Testis (tissue), 2 donors: ENCODE measurements at regions not wholly inside any gene's neighbourhood (a gene's known extent, or its start where the extent isn't known, plus 50 kb on each side); places are given as distances from the start of the nearest gene placed in this dataset.

Experiments
- DNase-seq: peaks from one replicate; pipeline ENCODE4 v3.0.0-alpha.2; 2019
- H3K27ac ChIP-seq, 2 donors: fragments of 200-600 bp; sonication (generic); one replicate each; pipeline ENCODE4 v1.5.1; 2019
- H3K27me3 ChIP-seq: fragments of 200-600 bp; sonication (generic); one replicate; pipeline ENCODE4 v1.5.1; 2019
- H3K36me3 ChIP-seq: fragments of 200-600 bp; sonication (generic); one replicate; pipeline ENCODE4 v1.5.1; 2017; ENCODE audit warnings: low read depth; ENCODE audit errors: missing control alignments
- H3K4me1 ChIP-seq: fragments of 200-600 bp; sonication (generic); one replicate; pipeline ENCODE4 v1.5.1; 2019
- H3K4me3 ChIP-seq, 2 donors: fragments of 200-600 bp; sonication (generic); one replicate each; pipeline ENCODE4 v1.5.1; 2017 to 2019
- H3K9me3 ChIP-seq: fragments of 200-600 bp; sonication (generic); one replicate; pipeline ENCODE4 v1.5.1; 2017
- CTCF ChIP-seq, 3 experiments: fragments of 450-650 bp in 2 of 3; fragments of 200-600 bp in 1 of 3; sonication (generic) in 1 of 3; IDR thresholded peaks; one replicate each; pipeline ENCODE4 v1.5.1; 2016 to 2019; ENCODE audit warnings: antibody characterized with exemption in 3 of 3, mild to moderate bottlenecking in 2 of 3, moderate library complexity in 1 of 3
- POLR2A ChIP-seq: fragments of 450-650 bp; IDR thresholded peaks from one replicate; pipeline ENCODE4 v1.6.1; 2017; ENCODE audit warnings: antibody characterized with exemption, mild to moderate bottlenecking, moderate library complexity
- WGBS, 2 donors: methylation state at CpG; one replicate each; pipeline ENCODE4 v1.1.5; 2018; 5-methylcytosine and 5-hydroxymethylcytosine counted together
- intact Hi-C: fragments of 100-400 bp; cut with DNase I; formaldehyde crosslinking; loops from one replicate; pipeline ENCODE4 v1.15.1; 2023; ENCODE audit warnings: low total_unique reads

DNA sequence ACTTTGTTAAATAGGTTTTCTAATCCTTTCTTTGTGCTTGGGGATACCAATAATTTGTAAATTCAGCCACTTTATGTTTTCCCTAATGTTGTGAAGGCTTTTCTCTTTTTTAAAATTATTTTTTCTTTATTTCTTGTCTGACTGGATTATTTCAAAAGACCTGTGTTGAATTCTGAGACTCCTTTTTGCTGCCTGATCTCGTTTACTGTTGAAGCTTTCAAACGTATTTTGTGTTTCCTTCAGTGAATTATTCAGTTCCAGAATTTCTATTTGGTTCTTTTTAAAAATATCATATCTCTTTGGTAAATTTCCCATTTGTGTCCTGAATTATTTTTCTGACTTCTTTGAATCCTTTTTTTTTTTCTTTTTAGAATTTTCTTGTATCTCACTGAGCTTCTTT, 241.6 kb downstream of the LRIG3 start:
- WGBS, 2 donors: 95 to 100% methylated on average over 2 of the region's 2 CpGs
- TF ChIP-seq CTCF (IDR thresholded peaks at IDR 0.05): no peak
- no peak for TF ChIP-seq POLR2A

DNA sequence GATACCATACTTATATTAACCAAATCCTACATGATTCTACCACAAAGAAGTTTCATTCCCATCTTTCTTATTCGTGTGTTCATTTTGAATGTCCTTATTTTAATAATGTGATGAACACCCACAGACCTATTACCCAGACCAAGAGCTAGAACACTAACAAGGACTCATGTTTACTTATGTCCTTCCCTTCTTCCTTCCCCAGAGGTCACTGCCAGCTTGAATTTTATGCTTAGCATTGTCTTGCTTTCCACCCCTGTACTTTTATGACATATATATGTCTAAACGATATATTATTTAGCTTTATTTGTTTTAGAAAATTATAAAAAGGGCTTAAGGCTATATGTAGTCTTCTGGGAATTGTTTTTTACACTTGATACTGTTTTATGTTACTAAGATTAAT, 238.6 kb downstream of the LRIG3 start:
- H3K4me3 ChIP-seq: no peak overlapping the region
- TF ChIP-seq CTCF (IDR thresholded peaks at IDR 0.05) (no peak), POLR2A (no peak)
- 83 to 85% methylated on average over 2 of the region's 2 CpGs for WGBS, 2 donors
- H3K4me1 ChIP-seq: no peaks in the 10 kb centered on the region
- no peak overlapping the region for H3K27ac ChIP-seq
- H3K9me3 ChIP-seq: no peaks in the 10 kb centered on the region
- no peaks in the 10 kb centered on the region for H3K36me3 ChIP-seq
- intact Hi-C loops: no loop called here
- no peak for DNase-seq
- H3K27me3 ChIP-seq: no peaks in the 10 kb centered on the region

More for the DNA sequence above, 241.6 kb downstream of the LRIG3 start:
- intact Hi-C loops: no loop called here
- no peaks in the 10 kb centered on the region for H3K4me1 ChIP-seq
- H3K27ac ChIP-seq: no peak overlapping the region
- no peaks in the 10 kb centered on the region for H3K9me3 ChIP-seq
- DNase-seq: no peak
- no peak overlapping the region for H3K4me3 ChIP-seq
- no peaks in the 10 kb centered on the region for H3K27me3 ChIP-seq
- no peaks in the 10 kb centered on the region for H3K36me3 ChIP-seq

DNA sequence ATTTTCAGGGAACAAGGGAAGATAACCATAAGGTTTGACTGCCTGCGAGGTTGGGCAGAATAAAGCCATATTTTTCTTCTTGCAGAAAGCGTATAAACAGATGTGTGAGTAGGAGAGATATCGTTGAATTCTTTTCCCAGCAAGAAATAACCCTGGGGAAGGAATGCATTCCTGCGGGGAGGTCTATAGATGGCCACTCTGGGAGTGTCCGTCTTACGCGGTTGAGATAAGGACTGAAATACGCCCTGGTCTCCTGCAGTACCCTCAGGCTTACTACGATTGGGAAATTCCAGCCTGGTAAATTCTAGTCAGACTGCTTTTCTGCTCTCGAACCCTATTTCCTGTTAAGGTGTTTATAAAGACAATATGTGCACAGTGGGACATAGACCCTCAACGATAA, 225.0 kb downstream of the LRIG3 start:
- TF ChIP-seq CTCF (IDR thresholded peaks at IDR 0.05): no peak
- TF ChIP-seq POLR2A: no peak
- H3K4me1 ChIP-seq: no peaks in the 10 kb centered on the region
- DNase-seq: no peak
- H3K27me3 ChIP-seq: no peaks in the 10 kb centered on the region
- H3K36me3 ChIP-seq: no peaks in the 10 kb centered on the region
- H3K27ac ChIP-seq: no peak overlapping the region
- WGBS, 2 donors: 85 to 87% methylated on average over 11 of the region's 11 CpGs
- H3K4me3 ChIP-seq: no peak overlapping the region
- intact Hi-C loops: no loop called here
- H3K9me3 ChIP-seq: no peaks in the 10 kb centered on the region

- intact Hi-C loops: no loop called here
- WGBS, 2 donors: 81 to 86% methylated on average over 8 of the region's 8 CpGs
These were observed 218.8 kb downstream of the LRIG3 start for GRCh38 chr12:58701536-58701935.

More at GRCh38 chr12:58701536-58701935, 218.8 kb downstream of the LRIG3 start:
- Histone ChIP-seq H3K27ac (no peak overlapping the region), H3K4me3 (no peak overlapping the region), H3K9me3 (no peaks in the 10 kb centered on the region), H3K36me3 (no peaks in the 10 kb centered on the region), H3K4me1 (no peaks in the 10 kb centered on the region), H3K27me3 (no peaks in the 10 kb centered on the region)
- TF ChIP-seq POLR2A (no peak), CTCF (IDR thresholded peaks at IDR 0.05) (no peak)
- no peak for DNase-seq
